Neural cell (in vitro differentiated cells): ENCODE measurements at regions not wholly inside any gene's neighbourhood (a gene's known extent, or its start where the extent isn't known, plus 50 kb on each side); places are given as distances from the start of the nearest gene placed in this dataset.

Experiments used
- CTCF ChIP-seq: fragments of 450-650 bp; IDR thresholded peaks from 2 replicates; pipeline ENCODE4 v1.5.1; 2014; ENCODE audit warnings: antibody characterized with exemption, mild to moderate bottlenecking, moderate library complexity; ENCODE audit not compliant: poor library complexity, severe bottlenecking
- EP300 ChIP-seq: fragments of 450-650 bp; conservative IDR thresholded peaks from 2 replicates; pipeline ENCODE4 v1.6.1; 2014; ENCODE audit warnings: antibody characterized with exemption, mild to moderate bottlenecking, moderate library complexity; ENCODE audit not compliant: poor library complexity, severe bottlenecking
- EZH2 ChIP-seq: fragments of 200-600, 300-800 bp; shearing (Covaris generic), sonication (generic); IDR thresholded peaks from 2 replicates; pipeline ENCODE4 v1.6.1; 2014; ENCODE audit warnings: antibody characterized with exemption, low read length, borderline replicate concordance, mild to moderate bottlenecking; ENCODE audit not compliant: insufficient read depth, poor library complexity, severe bottlenecking
- SMC3 ChIP-seq: fragments of 450-650 bp; conservative IDR thresholded peaks from 2 replicates; pipeline ENCODE4 v1.6.1; 2014; ENCODE audit warnings: antibody characterized with exemption, mild to moderate bottlenecking, moderate library complexity; ENCODE audit not compliant: poor library complexity

- TF ChIP-seq EP300, result no peak
- TF ChIP-seq CTCF, result no peak
- no peak for TF ChIP-seq SMC3
- no peak for TF ChIP-seq EZH2
Observed at GRCh38 chr7:131778601-131779000, 222.2 kb upstream of the PODXL start.
